Esophagus muscularis mucosa (tissue), 4 donors: ENCODE measurements at regions not wholly inside any gene's neighbourhood (a gene's known extent, or its start where the extent isn't known, plus 50 kb on each side); places are given as distances from the start of the nearest gene placed in this dataset.

Source experiments
- CTCF ChIP-seq, 3 experiments: fragments of 200-600 bp in 2 of 3; fragments of 450-650 bp in 1 of 3; sonication (generic) in 2 of 3; IDR thresholded peaks; one replicate each; pipeline ENCODE4 v1.5.1; 2017 to 2019; ENCODE audit warnings: antibody characterized with exemption in 3 of 3, mild to moderate bottlenecking in 2 of 3, moderate library complexity in 1 of 3
- EP300 ChIP-seq: sonication (generic); formaldehyde crosslinking; IDR thresholded peaks from one replicate; pipeline ENCODE4 v1.6.1; 2017; ENCODE audit warnings: antibody characterized with exemption
- POLR2A ChIP-seq: fragments of 450-650 bp; IDR thresholded peaks from one replicate; pipeline ENCODE4 v1.6.1; 2017; ENCODE audit warnings: antibody characterized with exemption, moderate library complexity, mild to moderate bottlenecking, low read depth
- POLR2AphosphoS5 ChIP-seq, 2 donors: sonication (generic); formaldehyde crosslinking; IDR thresholded peaks; one replicate each; pipeline ENCODE4 v1.6.1; 2017; ENCODE audit warnings: antibody characterized with exemption in 2 of 2

- TF ChIP-seq CTCF (IDR thresholded peaks at IDR 0.05) (no peak), POLR2A (no peak), EP300 (no peak), POLR2AphosphoS5 (IDR thresholded peaks at IDR 0.05) (no peak)
These were observed 477.1 kb upstream of the NEGR1 start for GRCh38 chr1:72759486-72759885.
